NCI-H2107 treated with DMSO at 0.1 percent for 48 hours (cell line): ENCODE measurements at regions not wholly inside any gene's neighbourhood (a gene's known extent, or its start where the extent isn't known, plus 50 kb on each side); places are given as distances from the start of the nearest gene placed in this dataset.

ENCODE experiments used
- DNase-seq: peaks from one replicate; lab custom pipeline; 2025; ENCODE audit not compliant: unreplicated experiment; lab: John Stamatoyannopoulos, UW

- no peak for DNase-seq
These were observed 51.0 kb upstream of the RASGEF1B start for GRCh38 chr4:81522711-81523110.

DNA sequence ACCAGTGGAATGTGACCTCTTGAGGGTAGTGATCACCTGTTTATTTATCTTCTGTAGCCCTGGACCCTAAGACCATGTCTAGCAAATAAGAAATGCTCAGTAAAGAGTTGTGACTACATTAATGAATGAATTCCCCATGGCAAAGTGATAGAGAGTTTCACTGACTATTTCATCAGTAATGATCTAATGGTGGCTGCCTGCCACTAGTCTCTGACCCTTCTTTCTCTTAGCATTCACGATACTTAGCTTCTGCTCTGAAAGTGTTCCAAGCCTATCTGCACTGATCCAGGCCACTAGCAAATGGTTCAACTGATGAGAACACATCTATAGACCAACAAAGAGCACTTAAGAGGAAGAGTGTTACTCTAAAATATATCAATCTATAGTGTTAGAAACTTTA lies 50.0 kb upstream of the RASGEF1B start:
- DNase-seq: no peak
